NT2/D1 (cell line): ENCODE measurements at regions not wholly inside any gene's neighbourhood (a gene's known extent, or its start where the extent isn't known, plus 50 kb on each side); places are given as distances from the start of the nearest gene placed in this dataset.
A peak's percentile ranks its signal among the peaks of the same experiment; 100 is the strongest.

Experiments
- DNase-seq: peaks from one replicate; pipeline ENCODE4 v3.0.0-alpha.2; 2011; ENCODE audit warnings: low read depth, low spot score
- H3K27me3 ChIP-seq: 2 replicates; pipeline ENCODE4 v1.6.0; 2011; ENCODE audit warnings: mild to moderate bottlenecking; ENCODE audit not compliant: insufficient read length, insufficient read depth
- H3K36me3 ChIP-seq: 2 replicates; pipeline ENCODE4 v1.6.1; 2011; ENCODE audit warnings: mild to moderate bottlenecking, low read length, mixed read lengths; ENCODE audit not compliant: insufficient read depth, insufficient read length
- H3K4me1 ChIP-seq: 2 replicates; pipeline ENCODE4 v1.5.1; 2011; ENCODE audit not compliant: insufficient read depth, insufficient read length
- H3K4me3 ChIP-seq: 2 replicates; pipeline ENCODE4 v1.5.1; 2011; ENCODE audit warnings: low read depth; ENCODE audit not compliant: insufficient read length
- H3K9ac ChIP-seq: 2 replicates; pipeline ENCODE4 v1.6.0; 2011; ENCODE audit warnings: low read depth; ENCODE audit not compliant: insufficient read length
- H3K9me3 ChIP-seq: 2 replicates; pipeline ENCODE4 v1.5.1; 2011; ENCODE audit warnings: mild to moderate bottlenecking, low read length; ENCODE audit not compliant: insufficient read depth
- SUZ12 ChIP-seq: IDR thresholded peaks from 2 replicates; pipeline ENCODE4 v1.6.1; 2011; ENCODE audit not compliant: insufficient read length, insufficient read depth; ENCODE audit errors: extremely low read depth
- YY1 ChIP-seq: IDR thresholded peaks from 2 replicates; pipeline ENCODE4 v1.6.1; 2011; ENCODE audit not compliant: insufficient read length, insufficient read depth
- ZNF274 ChIP-seq: IDR thresholded peaks from 2 replicates; pipeline ENCODE4 v1.6.1; 2011; ENCODE audit warnings: mild to moderate bottlenecking, low read depth, low read length

GRCh38 chr5:173499471-173500212 is 116.8 kb downstream of the BOD1 start:
- no peak overlapping the region for H3K4me3 ChIP-seq
- DNase-seq, result no peak
- no peaks in the 10 kb centered on the region for H3K36me3 ChIP-seq
- H3K9ac ChIP-seq, result no peak overlapping the region
- no peaks in the 10 kb centered on the region for H3K9me3 ChIP-seq
- no peaks in the 10 kb centered on the region for H3K27me3 ChIP-seq
- H3K4me1 ChIP-seq, result peaks cover 11% of the 10 kb centered on the region
- TF ChIP-seq ZNF274, result no peak
- no peak for TF ChIP-seq YY1
- TF ChIP-seq SUZ12, result no peak

GRCh38 chr5:173498739-173499470 is 117.5 kb downstream of the BOD1 start:
- no peaks in the 10 kb centered on the region for H3K36me3 ChIP-seq
- peak overlapping the region; percentile 42 for H3K9ac ChIP-seq
- TF ChIP-seq SUZ12 (no peak), ZNF274 (no peak), YY1 (no peak)
- H3K4me1 ChIP-seq, result peaks cover 11% of the 10 kb centered on the region
- no peak overlapping the region for H3K4me3 ChIP-seq
- no peaks in the 10 kb centered on the region for H3K9me3 ChIP-seq
- DNase-seq, result peak; percentile 2
- H3K27me3 ChIP-seq, result no peaks in the 10 kb centered on the region

- H3K36me3 ChIP-seq, result no peaks in the 10 kb centered on the region
- H3K4me1 ChIP-seq, result peaks cover 11% of the 10 kb centered on the region
- H3K9me3 ChIP-seq, result no peaks in the 10 kb centered on the region
- no peak for DNase-seq
- no peak overlapping the region for H3K4me3 ChIP-seq
- no peaks in the 10 kb centered on the region for H3K27me3 ChIP-seq
- no peak for TF ChIP-seq ZNF274
- no peak for TF ChIP-seq YY1
- TF ChIP-seq SUZ12, result no peak
- H3K9ac ChIP-seq, result no peak overlapping the region
These were observed 118.2 kb downstream of the BOD1 start for GRCh38 chr5:173498286-173498685.

- Histone ChIP-seq H3K36me3 (no peaks in the 10 kb centered on the region), H3K9ac (no peak overlapping the region), H3K4me3 (no peak overlapping the region), H3K27me3 (no peaks in the 10 kb centered on the region), H3K9me3 (no peaks in the 10 kb centered on the region), H3K4me1 (peaks cover 11% of the 10 kb centered on the region)
- DNase-seq, result no peak
- no peak for TF ChIP-seq ZNF274
These were observed 118.8 kb downstream of the BOD1 start for GRCh38 chr5:173497685-173498084.

- no peak for TF ChIP-seq YY1
- no peak for TF ChIP-seq SUZ12
- TF ChIP-seq ZNF274, result no peak
- no peak for DNase-seq
- Histone ChIP-seq H3K27me3 (no peaks in the 10 kb centered on the region), H3K4me3 (no peak overlapping the region), H3K9ac (no peak overlapping the region), H3K4me1 (peaks cover 11% of the 10 kb centered on the region), H3K9me3 (no peaks in the 10 kb centered on the region), H3K36me3 (no peaks in the 10 kb centered on the region)
These were observed 119.6 kb downstream of the BOD1 start for GRCh38 chr5:173496883-173497255.

GRCh38 chr5:173496129-173496882 is 120.1 kb downstream of the BOD1 start:
- TF ChIP-seq YY1 (no peak), ZNF274 (no peak), SUZ12 (no peak)
- Histone ChIP-seq H3K9me3 (no peaks in the 10 kb centered on the region), H3K27me3 (no peaks in the 10 kb centered on the region), H3K4me3 (no peak overlapping the region), H3K36me3 (no peaks in the 10 kb centered on the region), H3K4me1 (peaks cover 11% of the 10 kb centered on the region), H3K9ac (no peak overlapping the region)
- DNase-seq, result no peak
